HG03159 (cell line): ENCODE measurements at regions not wholly inside any gene's neighbourhood (a gene's known extent, or its start where the extent isn't known, plus 50 kb on each side); places are given as distances from the start of the nearest gene placed in this dataset.
"Not testable (repeated sequence)": the region's sequence is repeated elsewhere in the genome, so short reads cannot be mapped to it uniquely, and the experiment has no call there.

Experiments
- ATAC-seq: cut with Tn5 transposase; IDR thresholded peaks from one replicate; pipeline ENCODE4 v1.9.1; 2021; ENCODE audit warnings: mild to moderate bottlenecking, moderate library complexity; ENCODE audit not compliant: unreplicated experiment

DNA sequence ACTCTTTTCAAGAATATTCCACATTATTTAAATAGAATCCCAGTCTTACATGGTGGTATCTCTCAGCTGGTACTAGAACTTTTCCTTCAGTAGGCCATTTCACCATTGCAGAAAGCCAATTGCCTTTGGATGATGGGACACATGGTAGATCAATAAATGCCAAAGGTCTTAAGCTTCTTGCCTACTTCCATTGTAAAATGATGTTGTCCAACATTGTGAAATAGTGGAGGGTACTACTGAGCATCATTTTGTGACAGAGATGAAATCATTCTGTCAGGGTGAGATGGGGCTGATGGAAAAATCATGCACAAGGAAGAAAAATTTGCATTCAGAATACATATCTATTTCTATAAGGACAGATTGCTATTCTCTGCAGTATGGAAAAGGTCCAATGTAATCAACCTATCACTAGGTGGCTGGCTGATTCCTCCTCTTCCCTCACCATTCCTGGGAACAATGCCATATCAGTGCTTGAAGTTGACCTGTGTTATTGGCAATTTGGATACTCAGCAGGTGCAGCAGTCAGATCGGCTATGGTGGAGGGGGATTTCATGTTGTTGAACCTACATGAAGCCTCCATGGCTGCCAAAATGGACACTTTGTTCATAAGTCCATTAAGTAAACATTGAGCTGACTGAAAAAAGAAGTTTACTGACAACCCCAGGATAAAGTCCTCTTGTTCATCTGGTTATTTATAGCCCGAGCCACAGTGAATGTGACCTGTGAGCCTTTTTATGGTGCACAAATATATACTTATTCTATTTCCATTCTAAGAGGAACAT is 596.9 kb upstream of the ARPP21 start:
- no peak for ATAC-seq

DNA sequence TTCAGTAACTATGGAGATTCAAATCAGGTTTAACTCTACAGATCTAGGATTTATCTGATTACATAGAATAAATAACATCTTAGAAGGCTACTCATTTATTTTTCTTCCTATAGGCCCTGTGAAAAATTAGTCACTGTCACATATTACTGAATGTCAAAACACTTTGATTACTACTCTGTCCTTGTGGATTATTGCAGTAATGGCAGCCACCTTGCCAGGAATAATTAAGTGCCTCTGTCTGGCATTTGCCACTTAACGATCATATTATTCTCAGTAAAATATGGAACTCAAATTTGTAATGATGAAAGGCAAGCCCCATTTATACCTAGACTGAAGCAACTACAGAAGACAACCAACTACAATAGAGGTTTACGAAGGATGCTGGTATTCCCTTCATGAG is 596.3 kb upstream of the ARPP21 start:
- no peak for ATAC-seq

DNA sequence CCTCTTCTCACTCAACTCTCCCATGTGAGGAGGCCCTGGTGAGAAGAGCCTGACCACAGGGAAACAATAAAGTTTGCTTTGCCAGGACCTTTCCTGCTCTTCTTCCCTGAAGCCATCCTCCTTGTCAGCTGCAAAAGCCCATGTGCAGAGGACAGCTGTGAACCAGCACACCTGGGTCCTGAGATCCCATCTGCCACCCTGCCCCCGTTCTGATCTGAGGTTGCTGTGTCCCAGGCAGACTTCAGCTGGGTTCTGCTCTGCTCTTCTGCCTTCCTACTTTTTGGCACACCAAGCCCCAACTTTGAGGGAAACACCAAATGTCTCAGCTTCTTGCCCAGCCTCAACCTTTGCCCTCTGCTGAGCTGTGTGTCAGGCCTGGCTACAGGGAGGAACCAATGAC is 595.1 kb upstream of the ARPP21 start:
- no peak for ATAC-seq

DNA sequence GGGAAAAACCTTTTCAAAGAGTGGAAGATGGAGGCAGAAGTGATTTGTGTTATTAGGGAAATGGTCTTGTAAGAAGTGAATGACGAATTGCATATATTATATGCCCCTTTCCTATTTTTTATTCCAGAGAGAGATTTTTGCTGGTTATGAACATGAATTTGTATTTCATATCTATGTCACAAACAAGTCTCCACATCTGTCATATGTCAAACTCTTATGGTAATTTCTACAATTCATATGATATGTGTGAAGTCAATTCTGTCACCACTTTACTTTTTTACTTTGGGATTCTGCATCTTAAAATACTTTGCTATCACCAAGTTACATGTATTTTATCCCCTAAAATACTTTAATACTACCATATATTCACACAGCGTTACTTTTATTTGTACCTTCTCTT is 594.2 kb upstream of the ARPP21 start:
- no peak for ATAC-seq

DNA sequence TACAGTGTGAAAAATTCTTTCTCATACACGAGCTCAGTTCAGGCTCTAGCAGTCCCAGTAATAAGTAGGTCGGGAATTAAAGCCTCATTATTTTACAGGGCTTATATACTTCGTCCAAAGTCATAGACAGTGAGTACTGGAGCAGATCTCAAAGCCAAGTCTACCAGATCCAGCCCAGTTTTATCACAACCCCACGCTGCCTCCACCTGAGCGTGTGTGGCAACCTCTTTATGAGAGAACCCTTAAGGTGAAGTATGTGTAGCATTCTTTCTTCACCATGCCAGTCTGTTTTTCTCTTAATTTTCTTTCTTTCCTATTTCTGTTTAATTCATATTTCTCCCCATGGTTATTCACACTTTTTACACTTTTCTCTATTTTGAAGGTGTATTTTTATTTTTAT is 574.6 kb upstream of the ARPP21 start:
- ATAC-seq: no peak

DNA sequence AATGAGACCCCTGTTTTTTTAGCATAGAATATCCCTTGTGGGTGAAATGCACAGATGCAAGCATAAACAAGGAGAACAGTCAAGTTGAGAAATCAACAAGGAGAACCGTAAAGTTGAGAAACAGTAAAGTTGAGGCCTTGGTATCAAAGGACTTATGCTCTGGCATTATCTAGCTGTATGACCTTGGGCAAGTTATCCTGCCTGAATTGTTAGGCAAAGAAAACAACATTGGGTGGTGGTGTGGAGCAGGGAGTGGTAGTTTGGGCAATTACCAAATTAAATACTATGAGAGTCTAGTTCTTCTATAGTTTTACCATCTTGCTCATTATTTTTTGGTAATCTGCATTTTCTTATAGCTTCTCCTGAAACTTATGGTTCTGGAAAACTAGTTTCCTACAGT is 573.4 kb upstream of the ARPP21 start:
- ATAC-seq: no peak

DNA sequence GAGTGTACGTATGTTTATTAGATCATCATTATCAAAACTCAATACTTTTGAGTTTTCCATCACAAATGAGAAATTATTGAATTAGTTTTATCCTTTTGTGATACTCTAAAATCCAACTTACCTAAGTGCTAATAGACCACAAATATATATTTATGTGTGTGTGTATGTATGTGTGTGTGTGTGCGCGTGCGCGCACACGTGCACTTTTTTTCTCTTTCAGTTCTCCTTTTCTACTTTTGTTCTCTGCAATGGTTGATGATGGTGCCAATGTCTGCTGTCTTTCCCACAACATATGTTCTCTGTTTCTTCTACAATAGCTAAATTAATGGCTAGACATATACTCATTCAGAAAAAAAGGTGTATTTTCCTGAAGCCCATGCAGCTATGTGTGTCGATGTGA is 571.6 kb upstream of the ARPP21 start:
- ATAC-seq: no peak

DNA sequence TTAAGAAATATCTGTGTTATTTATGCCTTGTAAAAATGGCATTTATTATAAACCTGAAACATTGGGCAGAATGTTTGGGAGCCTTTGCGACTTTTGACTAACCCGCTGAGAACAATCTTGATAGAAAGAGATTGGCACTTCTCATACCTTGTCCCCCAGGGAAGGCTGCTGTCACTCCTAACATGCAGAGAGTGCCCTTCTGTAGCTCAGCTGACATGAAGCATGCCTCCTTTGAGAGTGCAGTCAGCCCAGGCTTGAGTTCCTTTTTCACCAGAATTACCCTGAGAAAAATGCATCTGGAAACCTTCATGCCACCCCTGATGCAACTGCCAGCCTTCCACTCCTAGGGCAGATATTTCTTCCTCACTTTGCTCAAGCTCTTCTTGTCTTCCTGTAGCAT is 569.2 kb upstream of the ARPP21 start:
- no peak for ATAC-seq

DNA sequence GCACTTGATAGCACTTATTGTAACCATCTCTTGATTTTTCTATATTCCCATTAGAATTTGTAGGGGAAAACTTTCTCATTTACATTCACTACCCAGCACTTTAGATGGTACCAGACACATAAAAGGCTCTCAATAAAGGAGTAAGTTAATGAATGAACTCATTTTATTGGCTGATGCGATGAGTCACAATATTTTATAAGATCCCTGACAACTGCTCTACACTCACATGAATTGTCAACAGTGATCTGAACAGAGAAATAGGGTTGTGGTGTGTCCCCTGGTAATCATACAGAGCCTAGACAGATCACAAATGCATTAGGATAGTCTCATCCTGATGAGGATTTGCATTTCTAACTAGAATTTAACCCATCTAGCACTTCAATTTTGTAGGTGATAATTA is 567.6 kb upstream of the ARPP21 start:
- no peak for ATAC-seq

DNA sequence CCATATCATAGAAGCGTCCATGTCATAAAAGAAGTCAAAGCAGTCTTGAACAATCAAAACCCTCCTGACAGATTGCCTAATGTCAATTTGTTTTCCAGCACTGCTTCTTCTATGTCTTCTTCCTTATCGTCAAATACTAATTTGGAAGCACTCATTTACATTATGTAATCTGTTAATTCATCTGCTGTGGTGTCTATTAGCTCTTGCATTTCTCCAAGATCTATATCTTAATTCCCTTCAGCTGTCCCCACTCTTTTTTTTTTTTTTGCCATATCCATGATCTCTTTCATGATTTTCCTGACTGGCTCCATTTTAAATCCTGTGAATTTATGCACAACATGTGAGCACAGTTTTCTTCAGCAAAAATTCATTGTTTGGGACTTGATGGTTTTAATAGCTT is 560.5 kb upstream of the ARPP21 start:
- ATAC-seq: no peak

DNA sequence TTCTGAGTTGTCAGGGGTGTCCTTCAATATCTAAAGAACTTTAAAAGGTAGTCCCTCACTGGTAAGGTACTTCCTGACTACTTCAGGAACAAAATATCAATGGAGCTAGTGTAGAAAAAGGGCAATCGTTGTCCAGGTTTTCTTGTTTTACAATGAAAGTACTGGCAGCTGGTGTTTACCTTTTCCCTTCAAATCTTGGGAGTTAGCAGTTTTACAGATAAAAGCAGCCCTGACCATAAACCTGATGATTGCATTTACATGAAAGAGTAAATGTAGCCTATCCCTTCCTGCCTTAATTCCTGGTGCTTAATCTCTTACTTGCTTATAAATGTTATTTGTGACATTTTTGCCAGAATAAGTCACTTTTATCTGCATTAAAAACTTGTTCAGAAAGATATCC is 559.9 kb upstream of the ARPP21 start:
- ATAC-seq: no peak

DNA sequence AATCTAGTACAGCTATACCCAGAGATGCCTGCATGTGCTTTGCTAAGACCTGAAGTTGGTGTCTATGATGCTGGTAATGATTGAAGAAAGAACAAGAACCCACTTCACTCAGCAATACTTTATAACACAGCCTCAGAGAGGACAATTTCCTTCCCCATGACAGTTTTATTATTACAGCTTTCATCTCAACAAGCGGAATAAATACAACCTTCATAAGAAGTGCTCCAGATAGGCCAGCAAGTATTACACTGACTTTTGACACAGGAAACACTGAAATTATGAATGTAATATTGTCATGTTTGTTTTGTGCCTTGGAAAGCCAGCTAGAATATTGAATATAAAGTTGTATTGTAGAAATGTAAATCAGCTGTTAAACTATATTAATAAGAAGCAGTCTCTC is 557.4 kb upstream of the ARPP21 start:
- ATAC-seq: no peak

DNA sequence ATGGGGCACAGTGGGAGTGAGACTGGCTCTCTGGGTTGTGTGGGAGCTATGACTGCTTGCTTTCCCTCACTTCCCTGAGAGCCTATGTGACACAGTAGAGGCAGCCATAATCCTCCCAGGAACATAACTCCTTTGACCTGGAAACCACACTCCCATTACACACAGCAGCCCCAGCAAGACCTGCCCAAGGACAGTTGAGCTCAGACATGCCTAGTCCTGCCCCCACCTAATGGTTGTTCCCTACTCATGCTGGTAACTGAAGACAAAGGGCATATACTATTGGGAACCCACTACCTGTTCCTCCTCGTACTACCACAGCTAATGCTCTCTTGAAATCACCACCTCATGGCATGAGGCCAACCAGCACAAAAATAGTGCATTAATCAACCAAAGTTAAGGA is 550.4 kb upstream of the ARPP21 start:
- ATAC-seq: no peak

DNA sequence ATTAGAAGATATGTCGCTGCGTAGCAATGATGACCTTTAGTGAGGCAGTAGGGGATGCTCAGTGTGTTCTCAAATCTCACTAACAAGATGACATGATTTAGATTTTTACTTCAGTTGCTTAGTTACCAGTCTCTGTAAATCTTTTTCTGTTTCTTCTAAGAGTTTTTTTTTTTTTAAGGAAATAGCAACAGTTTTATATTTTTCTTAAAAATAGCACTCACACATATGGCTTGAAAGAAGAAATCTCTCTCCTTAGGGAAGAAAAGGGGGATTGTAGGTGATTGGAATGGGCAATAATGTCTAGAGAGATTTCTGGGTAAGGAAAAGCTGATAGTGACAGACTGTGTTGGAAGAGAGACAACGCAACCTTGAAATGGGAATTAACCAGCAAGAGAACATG is 524.6 kb upstream of the ARPP21 start:
- ATAC-seq: no peak

DNA sequence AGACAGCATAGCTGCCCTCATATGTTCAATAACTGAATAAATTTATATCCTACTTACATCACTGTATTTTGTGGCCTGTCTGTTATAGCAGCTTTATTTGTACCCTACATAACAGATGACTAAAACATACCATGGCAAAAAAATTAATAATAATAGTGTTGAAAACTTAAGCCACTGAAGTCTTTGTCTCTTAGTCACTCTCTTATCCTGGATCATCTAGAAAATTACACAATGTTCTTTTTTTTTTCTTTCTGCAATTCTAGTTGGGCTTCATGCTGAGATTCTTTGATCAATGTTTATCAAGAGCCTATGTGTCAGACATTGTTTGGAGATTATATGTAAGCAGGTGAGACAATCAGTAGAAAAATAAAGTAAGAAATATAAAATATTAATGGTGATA is 519.3 kb upstream of the ARPP21 start:
- ATAC-seq: no peak

DNA sequence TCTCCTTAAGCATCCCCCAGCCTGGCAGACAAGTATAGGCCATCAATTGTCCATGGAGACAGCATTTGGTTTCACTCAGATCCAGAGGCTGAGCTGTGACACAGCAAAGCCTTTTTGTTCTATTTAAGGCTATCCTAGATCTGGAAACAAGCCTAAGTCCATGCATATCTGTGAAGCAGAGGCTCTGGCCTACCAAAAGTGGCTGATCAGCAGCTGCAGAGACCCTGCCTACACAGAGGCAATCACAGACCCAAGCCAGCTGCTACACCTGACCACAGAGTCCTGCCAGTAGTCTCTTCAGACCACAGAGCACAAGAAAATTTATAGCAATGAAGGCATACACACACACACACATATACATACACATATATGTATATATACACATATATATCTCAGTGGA is 501.7 kb upstream of the ARPP21 start:
- ATAC-seq: no peak

DNA sequence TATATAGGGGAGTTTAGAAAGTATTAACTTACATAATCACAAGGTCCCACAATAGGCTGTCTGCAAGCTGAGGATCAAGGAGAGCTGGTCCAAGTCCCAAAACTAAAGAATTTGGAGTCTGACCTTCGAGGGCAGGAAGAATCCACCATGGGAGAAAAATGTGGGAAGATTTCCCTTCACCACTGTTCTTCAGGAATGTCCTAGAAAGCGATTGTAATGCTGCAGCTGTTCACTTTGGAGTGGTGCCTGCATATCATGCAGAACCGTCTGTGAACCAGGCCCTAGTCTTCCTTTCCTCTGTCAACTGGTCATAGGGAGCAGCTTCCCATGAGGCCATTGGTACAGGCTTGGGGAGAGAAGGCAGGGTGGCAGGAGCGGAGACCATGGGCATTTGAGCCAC is 497.9 kb upstream of the ARPP21 start:
- ATAC-seq: no peak

DNA sequence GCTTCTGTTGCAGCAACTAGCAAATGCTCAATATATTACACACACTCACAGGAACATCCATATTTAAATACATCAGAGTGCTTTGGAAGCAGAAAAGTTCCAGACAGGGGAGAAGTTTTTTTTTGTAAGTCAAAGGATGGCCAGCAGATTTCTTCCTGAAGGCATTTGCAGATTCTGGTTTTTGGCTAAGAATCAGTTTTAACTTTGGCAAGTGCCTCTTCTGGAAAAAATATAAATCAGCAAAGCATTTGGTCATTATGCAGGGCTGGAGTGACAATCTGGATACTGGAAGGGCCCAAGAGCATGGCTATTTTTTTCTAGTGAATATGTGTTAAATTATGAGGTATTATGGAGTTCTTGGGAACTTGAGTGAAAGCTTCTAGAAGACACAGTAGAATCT is 495.3 kb upstream of the ARPP21 start:
- no peak for ATAC-seq

DNA sequence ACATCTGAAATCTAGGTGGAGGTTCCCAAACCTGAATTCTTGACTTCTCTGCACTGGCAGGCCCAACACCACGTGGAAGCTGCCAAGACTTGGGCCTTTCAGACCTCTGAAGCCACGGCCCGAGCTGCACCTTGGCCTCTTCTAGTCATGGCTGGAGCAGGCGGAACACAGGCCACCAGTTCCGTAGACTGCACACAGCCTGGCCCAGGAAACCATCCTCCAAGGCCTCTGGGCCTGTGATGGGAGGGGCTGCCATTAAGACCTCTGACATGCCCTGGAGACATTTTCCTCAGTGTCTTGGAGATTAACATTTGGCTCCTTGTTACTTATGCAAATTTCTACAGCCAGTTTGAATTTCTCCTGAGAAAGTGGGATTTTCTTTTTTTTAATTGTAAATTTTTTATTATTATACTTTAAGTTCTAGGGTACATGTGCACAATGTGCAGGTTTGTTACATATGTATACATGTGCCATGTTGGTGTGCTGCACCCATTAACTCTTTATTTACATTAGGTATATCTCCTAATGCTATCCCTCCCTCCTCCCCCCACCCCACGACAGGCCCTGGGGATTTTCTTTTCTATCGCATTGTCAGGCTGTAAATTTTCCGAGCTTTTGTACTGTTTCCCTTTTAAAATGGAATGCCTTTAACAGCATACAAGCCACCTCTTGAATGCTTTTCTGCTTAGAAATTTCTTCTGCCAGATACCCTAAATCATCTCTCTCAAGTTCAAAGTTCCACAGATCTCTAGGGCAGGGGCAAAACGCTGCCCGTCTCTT is 492.9 kb upstream of the ARPP21 start:
- ATAC-seq: not testable (repeated sequence)

DNA sequence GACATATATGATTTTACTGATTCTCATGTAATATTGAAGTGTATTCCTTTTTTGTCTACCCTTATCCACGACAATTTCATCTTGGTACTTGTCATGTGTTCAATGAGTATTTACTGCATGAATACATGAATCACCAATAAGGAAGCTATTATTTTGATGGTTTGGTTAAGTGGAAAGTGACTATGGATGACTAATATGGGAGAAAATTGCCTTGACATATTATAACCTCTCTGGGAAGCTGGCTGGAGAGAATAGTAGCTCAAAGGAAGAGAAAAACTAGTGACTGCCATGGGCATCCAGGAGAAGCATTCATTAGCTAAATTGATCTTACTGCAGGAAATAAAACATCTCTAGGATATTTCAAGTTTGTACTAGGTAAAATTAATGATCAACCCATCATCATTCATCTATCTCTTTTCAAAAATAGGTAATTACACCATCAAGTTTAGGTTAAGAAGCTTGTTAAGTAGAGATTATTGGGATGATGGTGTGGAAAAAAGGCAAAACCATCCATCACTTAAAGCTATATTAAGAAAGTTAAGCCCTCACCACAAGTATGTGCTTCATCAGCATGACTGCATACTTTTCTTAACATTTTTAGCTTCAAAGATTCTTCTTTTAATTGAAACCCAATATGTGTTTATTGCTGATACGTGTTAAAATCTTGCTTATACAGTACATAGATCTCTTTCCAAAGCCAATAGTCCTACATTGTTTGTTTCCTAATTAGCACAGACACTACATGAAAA is 455.2 kb upstream of the ARPP21 start:
- ATAC-seq: no peak

DNA sequence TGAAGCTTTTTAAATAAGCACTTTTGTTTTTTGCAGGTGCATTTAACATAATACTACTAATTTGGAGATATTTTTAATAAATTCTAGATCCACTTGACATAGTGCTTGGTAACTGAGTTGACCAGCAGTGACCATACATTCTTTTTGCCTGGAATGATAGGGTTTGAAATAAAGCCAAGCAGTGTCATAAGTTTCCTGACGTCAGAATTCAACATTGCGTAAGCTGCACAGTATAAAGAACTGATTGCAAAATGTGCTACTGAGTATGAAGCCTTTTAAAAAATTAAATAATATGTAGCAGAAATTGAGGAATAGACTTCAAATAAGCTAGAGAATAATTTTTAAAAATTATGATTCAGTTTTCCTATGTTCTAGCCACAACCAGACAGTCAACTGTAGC is 454.6 kb upstream of the ARPP21 start:
- no peak for ATAC-seq

DNA sequence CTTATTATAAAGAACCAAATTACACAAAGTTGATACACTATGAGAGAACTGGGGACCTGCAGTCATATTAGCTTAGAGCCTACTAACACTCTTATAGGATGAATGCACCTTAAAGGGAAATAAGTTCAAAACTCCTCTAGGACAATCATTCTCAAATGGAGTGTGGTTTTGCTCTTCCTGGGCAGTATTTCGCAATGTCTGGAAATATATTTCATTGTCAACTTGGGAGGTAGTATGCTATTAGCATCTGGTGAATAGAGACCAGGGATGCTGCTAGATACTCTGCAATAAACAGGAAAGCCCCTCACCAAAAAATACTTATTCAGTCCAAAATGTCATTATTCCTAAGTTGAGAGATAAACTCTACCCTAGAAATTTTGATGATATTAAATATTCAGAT is 451.4 kb upstream of the ARPP21 start:
- ATAC-seq: no peak
